Panc1 (cell line): ENCODE measurements at regions not wholly inside any gene's neighbourhood (a gene's known extent, or its start where the extent isn't known, plus 50 kb on each side); places are given as distances from the start of the nearest gene placed in this dataset.

Experiments
- ATAC-seq: fragments of 200-7000 bp; cut with Tn5 transposase; 2 replicates; pipeline ENCODE4 v1.9.1; 2020; ENCODE audit warnings: mild to moderate bottlenecking, moderate library complexity
- BruUV-seq: library from RNA; stranded (reverse); fragments of 400-500 nt; replicated peaks from 2 replicates; lab custom pipeline; 2021; lab: Mats Ljungman, UMichigan
- CTCF ChIA-PET: fragments of 300-600 bp; sonication (Branson Sonifier 250); formaldehyde crosslinking; loops from one replicate; lab custom pipeline; 2022; ENCODE audit warnings: antibody characterized with exemption; lab: Charles Lee
- POLR2A ChIA-PET: fragments of 300-600 bp; sonication (Branson Sonifier 250); formaldehyde crosslinking; loops from one replicate; lab custom pipeline; 2022; ENCODE audit warnings: antibody characterized with exemption; lab: Charles Lee
- DNase-seq: peaks from one replicate; pipeline ENCODE4 v3.0.0-alpha.2; 2010; ENCODE audit warnings: low read depth, low spot score
- H3K27ac ChIP-seq: 2 replicates; pipeline ENCODE4 v1.5.1; 2011; ENCODE audit warnings: mild to moderate bottlenecking, low read length, inconsistent platforms
- H3K27me3 ChIP-seq: fragments of 200-500 bp; sonication (Bioruptor generic); 2 replicates; pipeline ENCODE4 v1.6.0; 2014; ENCODE audit warnings: low read length, inconsistent platforms; ENCODE audit not compliant: control insufficient read depth, insufficient read depth
- H3K36me3 ChIP-seq: fragments of 200-500 bp; sonication (Bioruptor generic); 2 replicates; pipeline ENCODE4 v1.5.1; 2014; ENCODE audit warnings: inconsistent platforms, mild to moderate bottlenecking, low read length, moderate library complexity; ENCODE audit not compliant: control insufficient read depth, insufficient read depth
- H3K4me1 ChIP-seq: 2 replicates; pipeline ENCODE4 v1.5.1; 2011; ENCODE audit warnings: inconsistent platforms, mild to moderate bottlenecking, low read length, moderate library complexity; ENCODE audit not compliant: control insufficient read depth, insufficient read depth
- H3K4me3 ChIP-seq, 2 experiments: 2 replicates each; pipeline ENCODE4 v1.5.1; 2011 to 2012; ENCODE audit warnings: low read depth in 2 of 2, low read length in 2 of 2, mild to moderate bottlenecking in 2 of 2, inconsistent platforms in 1 of 2, moderate library complexity in 1 of 2
- H3K9me3 ChIP-seq: fragments of 200-500 bp; sonication (Bioruptor generic); 2 replicates; pipeline ENCODE4 v1.5.1; 2014; ENCODE audit warnings: low read depth, mild to moderate bottlenecking, inconsistent platforms, low read length, moderate library complexity; ENCODE audit not compliant: control insufficient read depth, insufficient read depth
- POLR2AphosphoS5 ChIP-seq: IDR thresholded peaks from 2 replicates; pipeline ENCODE4 v1.6.1; 2012; ENCODE audit warnings: mild to moderate bottlenecking, low read depth, low read length, moderate library complexity
- SIN3A ChIP-seq: IDR thresholded peaks from 2 replicates; pipeline ENCODE4 v1.6.1; 2012; ENCODE audit warnings: low read depth, mild to moderate bottlenecking, low read length, moderate library complexity, borderline replicate concordance; ENCODE audit not compliant: insufficient read depth
- TCF7L2 ChIP-seq: IDR thresholded peaks from 2 replicates; pipeline ENCODE4 v1.6.1; 2011; ENCODE audit warnings: mild to moderate bottlenecking, low read depth, low read length, inconsistent platforms
- in situ Hi-C: cut with HindIII; loops from 2 replicates; pipeline ENCODE4 v1.10.0; 2016; ENCODE audit warnings: low sequenced_read_pairs, low pct_unique_long_range_greater_than_20kb
- intact Hi-C: fragments of 100-400 bp; cut with micrococcal nuclease; formaldehyde crosslinking; loops from one replicate; pipeline ENCODE4 v1.10.0; 2022; ENCODE audit not compliant: unreplicated experiment
- TF ChIP-seq, protein P1 (sequence below): fragments of 450-650 bp; IDR thresholded peaks from 2 replicates; pipeline ENCODE4 v1.5.1; 2017; ENCODE audit warnings: mild to moderate bottlenecking
- TF ChIP-seq, protein P2 (sequence below), 2 experiments: IDR thresholded peaks; 2 replicates each; pipeline ENCODE4 v1.6.1; 2011 to 2012; ENCODE audit warnings: low read depth in 2 of 2, control low read depth in 1 of 2, low read length in 1 of 2, mild to moderate bottlenecking in 1 of 2, moderate library complexity in 1 of 2; ENCODE audit not compliant: insufficient read depth in 1 of 2

DNA sequence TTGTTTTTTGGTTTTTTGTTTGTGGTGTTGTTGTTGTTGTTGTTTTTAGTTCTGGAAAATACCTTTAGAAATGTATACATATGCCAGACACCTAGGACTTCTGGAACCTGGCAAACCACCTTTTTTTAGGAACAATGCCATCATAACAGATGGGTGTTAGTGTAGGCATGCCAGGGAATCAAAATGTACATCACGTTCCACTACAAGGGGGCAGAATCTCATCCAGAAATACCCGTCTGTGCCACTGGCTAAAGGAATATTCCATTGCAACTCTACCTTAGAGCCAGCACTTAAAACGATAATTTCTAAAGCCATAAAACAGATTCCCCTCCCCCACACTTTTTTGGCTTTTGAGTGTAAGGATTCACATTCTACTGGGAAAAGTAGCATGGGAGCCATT is 239.8 kb downstream of the ETV1 start:
- Histone ChIP-seq H3K4me3 (no peak overlapping the region), H3K27me3 (no peaks in the 10 kb centered on the region), H3K4me1 (no peaks in the 10 kb centered on the region), H3K9me3 (no peaks in the 10 kb centered on the region), H3K27ac (no peak overlapping the region), H3K36me3 (no peaks in the 10 kb centered on the region)
- ATAC-seq (no peak), DNase-seq (no peak)
- in situ Hi-C loops (no loop called here), intact Hi-C loops (loop anchor here (10.0 kb wide), 1 partner anchor 945 kb away; no protein-coding TSS in a partner anchor)
- TF ChIP-seq POLR2AphosphoS5 (no peak), TCF7L2 (no peak), SIN3A (no peak)
- TF ChIP-seq, protein P1, sequence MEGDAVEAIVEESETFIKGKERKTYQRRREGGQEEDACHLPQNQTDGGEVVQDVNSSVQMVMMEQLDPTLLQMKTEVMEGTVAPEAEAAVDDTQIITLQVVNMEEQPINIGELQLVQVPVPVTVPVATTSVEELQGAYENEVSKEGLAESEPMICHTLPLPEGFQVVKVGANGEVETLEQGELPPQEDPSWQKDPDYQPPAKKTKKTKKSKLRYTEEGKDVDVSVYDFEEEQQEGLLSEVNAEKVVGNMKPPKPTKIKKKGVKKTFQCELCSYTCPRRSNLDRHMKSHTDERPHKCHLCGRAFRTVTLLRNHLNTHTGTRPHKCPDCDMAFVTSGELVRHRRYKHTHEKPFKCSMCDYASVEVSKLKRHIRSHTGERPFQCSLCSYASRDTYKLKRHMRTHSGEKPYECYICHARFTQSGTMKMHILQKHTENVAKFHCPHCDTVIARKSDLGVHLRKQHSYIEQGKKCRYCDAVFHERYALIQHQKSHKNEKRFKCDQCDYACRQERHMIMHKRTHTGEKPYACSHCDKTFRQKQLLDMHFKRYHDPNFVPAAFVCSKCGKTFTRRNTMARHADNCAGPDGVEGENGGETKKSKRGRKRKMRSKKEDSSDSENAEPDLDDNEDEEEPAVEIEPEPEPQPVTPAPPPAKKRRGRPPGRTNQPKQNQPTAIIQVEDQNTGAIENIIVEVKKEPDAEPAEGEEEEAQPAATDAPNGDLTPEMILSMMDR = no peak
- TF ChIP-seq, protein P2, sequence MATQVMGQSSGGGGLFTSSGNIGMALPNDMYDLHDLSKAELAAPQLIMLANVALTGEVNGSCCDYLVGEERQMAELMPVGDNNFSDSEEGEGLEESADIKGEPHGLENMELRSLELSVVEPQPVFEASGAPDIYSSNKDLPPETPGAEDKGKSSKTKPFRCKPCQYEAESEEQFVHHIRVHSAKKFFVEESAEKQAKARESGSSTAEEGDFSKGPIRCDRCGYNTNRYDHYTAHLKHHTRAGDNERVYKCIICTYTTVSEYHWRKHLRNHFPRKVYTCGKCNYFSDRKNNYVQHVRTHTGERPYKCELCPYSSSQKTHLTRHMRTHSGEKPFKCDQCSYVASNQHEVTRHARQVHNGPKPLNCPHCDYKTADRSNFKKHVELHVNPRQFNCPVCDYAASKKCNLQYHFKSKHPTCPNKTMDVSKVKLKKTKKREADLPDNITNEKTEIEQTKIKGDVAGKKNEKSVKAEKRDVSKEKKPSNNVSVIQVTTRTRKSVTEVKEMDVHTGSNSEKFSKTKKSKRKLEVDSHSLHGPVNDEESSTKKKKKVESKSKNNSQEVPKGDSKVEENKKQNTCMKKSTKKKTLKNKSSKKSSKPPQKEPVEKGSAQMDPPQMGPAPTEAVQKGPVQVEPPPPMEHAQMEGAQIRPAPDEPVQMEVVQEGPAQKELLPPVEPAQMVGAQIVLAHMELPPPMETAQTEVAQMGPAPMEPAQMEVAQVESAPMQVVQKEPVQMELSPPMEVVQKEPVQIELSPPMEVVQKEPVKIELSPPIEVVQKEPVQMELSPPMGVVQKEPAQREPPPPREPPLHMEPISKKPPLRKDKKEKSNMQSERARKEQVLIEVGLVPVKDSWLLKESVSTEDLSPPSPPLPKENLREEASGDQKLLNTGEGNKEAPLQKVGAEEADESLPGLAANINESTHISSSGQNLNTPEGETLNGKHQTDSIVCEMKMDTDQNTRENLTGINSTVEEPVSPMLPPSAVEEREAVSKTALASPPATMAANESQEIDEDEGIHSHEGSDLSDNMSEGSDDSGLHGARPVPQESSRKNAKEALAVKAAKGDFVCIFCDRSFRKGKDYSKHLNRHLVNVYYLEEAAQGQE (IDR thresholded peaks at IDR 0.05; ENCODE audit: insufficient read depth in 1 of 2, low read depth in 2 of 2, low read length in 1 of 2) = no peak
- POLR2A ChIA-PET = no interaction called here
- CTCF ChIA-PET = no interaction called here
- no TSS peak for BruUV-seq

DNA sequence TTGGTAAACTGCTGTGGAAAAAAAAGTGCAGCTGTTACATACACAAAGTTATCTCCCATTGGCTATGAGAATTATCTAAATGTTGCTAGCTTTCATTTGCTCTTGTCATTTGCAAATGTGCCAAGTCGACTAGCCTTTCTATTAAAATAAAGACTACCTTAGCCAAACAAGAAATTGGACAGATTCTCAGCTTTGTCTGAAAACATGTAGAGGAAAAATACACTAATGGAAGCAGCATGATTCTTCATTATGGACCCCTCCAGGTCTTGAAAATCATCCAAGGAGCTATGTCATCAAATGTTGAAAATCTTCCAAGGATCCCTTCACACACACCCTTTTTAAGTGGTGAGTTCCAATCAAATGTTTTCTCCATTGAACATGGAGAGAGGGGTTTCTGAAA is 237.7 kb downstream of the ETV1 start:
- ChIA-PET POLR2A (no interaction called here), CTCF (no interaction called here)
- H3K36me3 ChIP-seq = no peaks in the 10 kb centered on the region
- H3K9me3 ChIP-seq = no peaks in the 10 kb centered on the region
- H3K4me1 ChIP-seq = no peaks in the 10 kb centered on the region
- H3K27ac ChIP-seq = no peak overlapping the region
- ATAC-seq = no peak
- intact Hi-C loops = no loop called here
- H3K27me3 ChIP-seq = no peaks in the 10 kb centered on the region
- in situ Hi-C loops = no loop called here
- no peak for DNase-seq
- H3K4me3 ChIP-seq = no peak overlapping the region
- TF ChIP-seq SIN3A (no peak), POLR2AphosphoS5 (no peak), TCF7L2 (no peak)
- TF ChIP-seq, protein P2 (IDR thresholded peaks at IDR 0.05; ENCODE audit: insufficient read depth in 1 of 2, low read depth in 2 of 2, low read length in 1 of 2) = no peak
- TF ChIP-seq, protein P1 = no peak
- BruUV-seq = no TSS peak
